ENCODE measurements at regions not wholly inside any gene's neighbourhood (a gene's known extent, or its start where the extent isn't known, plus 50 kb on each side); places are given as distances from the start of the nearest gene placed in this dataset.

- no peak for TF ChIP-seq POLR2AphosphoS5 (IDR thresholded peaks at IDR 0.05)
- TF ChIP-seq, protein P1, sequence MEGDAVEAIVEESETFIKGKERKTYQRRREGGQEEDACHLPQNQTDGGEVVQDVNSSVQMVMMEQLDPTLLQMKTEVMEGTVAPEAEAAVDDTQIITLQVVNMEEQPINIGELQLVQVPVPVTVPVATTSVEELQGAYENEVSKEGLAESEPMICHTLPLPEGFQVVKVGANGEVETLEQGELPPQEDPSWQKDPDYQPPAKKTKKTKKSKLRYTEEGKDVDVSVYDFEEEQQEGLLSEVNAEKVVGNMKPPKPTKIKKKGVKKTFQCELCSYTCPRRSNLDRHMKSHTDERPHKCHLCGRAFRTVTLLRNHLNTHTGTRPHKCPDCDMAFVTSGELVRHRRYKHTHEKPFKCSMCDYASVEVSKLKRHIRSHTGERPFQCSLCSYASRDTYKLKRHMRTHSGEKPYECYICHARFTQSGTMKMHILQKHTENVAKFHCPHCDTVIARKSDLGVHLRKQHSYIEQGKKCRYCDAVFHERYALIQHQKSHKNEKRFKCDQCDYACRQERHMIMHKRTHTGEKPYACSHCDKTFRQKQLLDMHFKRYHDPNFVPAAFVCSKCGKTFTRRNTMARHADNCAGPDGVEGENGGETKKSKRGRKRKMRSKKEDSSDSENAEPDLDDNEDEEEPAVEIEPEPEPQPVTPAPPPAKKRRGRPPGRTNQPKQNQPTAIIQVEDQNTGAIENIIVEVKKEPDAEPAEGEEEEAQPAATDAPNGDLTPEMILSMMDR (IDR thresholded peaks at IDR 0.05): no peak
These were observed 488.3 kb downstream of the KDM4C start for GRCh38 chr9:7245976-7246580.
